Hepatocyte (in vitro differentiated cells): ENCODE measurements at regions not wholly inside any gene's neighbourhood (a gene's known extent, or its start where the extent isn't known, plus 50 kb on each side); places are given as distances from the start of the nearest gene placed in this dataset.

ENCODE experiments used
- EZH2 ChIP-seq: fragments of 200-600 bp; sonication (generic); IDR thresholded peaks from 2 replicates; pipeline ENCODE4 v1.6.1; 2016; ENCODE audit warnings: antibody characterized with exemption, mild to moderate bottlenecking, borderline replicate concordance
- EZH2phosphoT487 ChIP-seq: fragments of 200-600 bp; sonication (generic); IDR thresholded peaks from one replicate; pipeline ENCODE4 v1.6.1; 2018; ENCODE audit warnings: antibody characterized with exemption, mild to moderate bottlenecking, low read depth, moderate library complexity; ENCODE audit not compliant: unreplicated experiment, severe bottlenecking

DNA sequence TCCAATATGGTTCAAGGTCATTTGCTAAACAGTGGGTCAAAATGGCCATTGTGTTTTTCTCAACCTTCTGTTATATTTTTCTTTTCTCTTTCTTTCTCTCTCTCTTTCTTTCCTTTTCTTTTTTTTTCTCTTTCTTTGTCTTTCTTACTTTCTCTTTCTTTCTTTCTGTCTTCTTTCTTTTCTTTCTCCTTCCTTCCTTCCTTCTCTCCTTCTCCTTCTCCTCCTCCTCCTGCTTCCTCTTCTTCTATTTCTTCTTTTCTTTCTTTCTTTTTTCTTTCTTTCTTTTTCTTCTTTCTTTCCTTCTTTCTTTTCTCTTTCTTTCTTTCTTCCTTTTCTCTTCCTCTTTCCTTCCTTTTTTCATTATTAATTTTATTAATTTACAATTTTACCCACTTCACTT, 619.5 kb downstream of the IRX1 start:
- TF ChIP-seq EZH2: no peak
- TF ChIP-seq EZH2phosphoT487: no peak
